GM13977 (cell line): ENCODE measurements at regions not wholly inside any gene's neighbourhood (a gene's known extent, or its start where the extent isn't known, plus 50 kb on each side); places are given as distances from the start of the nearest gene placed in this dataset.

Experiments
- DNase-seq: peaks from one replicate; pipeline ENCODE4 v3.0.0; 2012; ENCODE audit warnings: low spot score
- CTCF ChIP-seq: IDR thresholded peaks from 2 replicates; pipeline ENCODE4 v1.5.1; 2012; ENCODE audit warnings: mild to moderate bottlenecking, control low read depth; ENCODE audit not compliant: insufficient read depth; ENCODE audit errors: extremely low read depth, missing control alignments
- in situ Hi-C: fragments of 300-500 bp; cut with MboI; formaldehyde crosslinking; loops from one replicate; pipeline ENCODE4 v1.12.0; 2022; ENCODE audit warnings: low sequenced_read_pairs, low pct_unique_long_range_greater_than_20kb, mixed read lengths, inconsistent platforms; ENCODE audit not compliant: unreplicated experiment

DNA sequence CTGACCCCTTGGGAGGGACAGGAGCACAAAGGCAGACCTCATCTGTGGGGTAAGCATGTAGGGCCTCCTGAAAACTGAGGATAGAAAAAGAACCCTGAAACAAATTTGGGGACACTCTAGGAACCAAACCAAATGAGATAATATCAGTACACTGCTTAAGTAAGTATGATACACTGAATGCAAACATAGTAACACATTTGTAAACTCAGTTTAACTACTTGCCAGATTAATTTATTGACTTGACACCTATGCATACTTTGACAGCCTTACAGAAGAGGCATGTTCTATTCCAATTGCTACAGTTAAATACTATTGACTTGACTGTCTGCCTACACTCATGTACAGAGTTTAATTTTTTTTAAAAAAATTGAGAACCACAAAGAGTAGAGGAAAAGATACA is 1070.8 kb upstream of the SEMA6A start:
- in situ Hi-C loops, result no loop called here
- no peak for TF ChIP-seq CTCF
- no peak for DNase-seq

- DNase-seq, result no peak
- no peak for TF ChIP-seq CTCF
- in situ Hi-C loops, result no loop called here
These were observed 1064.0 kb upstream of the SEMA6A start for GRCh38 chr5:117638581-117638980.

GRCh38 chr5:117633093-117633492 is 1058.5 kb upstream of the SEMA6A start:
- no peak for DNase-seq
- in situ Hi-C loops, result no loop called here
- no peak for TF ChIP-seq CTCF

DNA sequence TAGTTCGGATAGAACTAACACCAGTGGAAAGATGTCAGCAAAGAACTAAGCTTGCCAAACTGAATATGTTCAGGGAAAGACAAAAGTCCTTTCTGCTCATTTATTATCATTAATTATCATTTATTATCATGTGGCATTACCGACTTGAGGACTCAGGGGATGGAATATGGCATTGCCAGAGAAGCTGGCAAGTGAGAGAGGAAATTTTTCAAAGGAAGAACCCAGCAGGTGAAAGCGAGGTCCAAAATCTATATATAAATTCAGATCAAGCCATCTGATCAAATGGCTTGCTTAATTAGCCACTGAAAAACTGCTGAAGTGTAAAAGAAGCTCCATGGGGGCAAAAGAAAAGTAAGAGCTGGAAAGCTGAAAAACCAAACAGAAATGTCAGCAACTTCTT is 1049.6 kb upstream of the SEMA6A start:
- in situ Hi-C loops, result no loop called here
- TF ChIP-seq CTCF, result no peak
- DNase-seq, result no peak

- DNase-seq, result no peak
- TF ChIP-seq CTCF, result no peak
- in situ Hi-C loops, result no loop called here
These were observed 1048.6 kb upstream of the SEMA6A start for GRCh38 chr5:117623042-117623805.

DNA sequence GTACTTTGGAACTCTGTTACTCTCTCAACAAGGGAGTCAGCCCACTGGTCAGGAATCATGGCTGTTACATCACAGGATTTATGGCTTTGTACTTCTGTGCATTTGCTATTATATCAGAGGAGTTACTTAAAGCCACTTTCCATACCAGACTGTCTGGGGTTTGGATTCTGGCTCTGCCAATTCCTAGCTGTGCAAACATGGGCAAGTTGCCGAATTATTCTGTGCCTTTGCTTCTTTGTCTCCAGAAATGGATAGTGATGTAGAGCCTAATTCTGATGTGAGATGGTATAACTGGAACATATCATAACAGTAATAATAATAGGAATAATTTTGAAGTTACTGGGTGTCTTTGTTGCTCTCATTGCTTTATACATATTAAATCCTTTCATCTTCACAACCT is 1047.3 kb upstream of the SEMA6A start:
- no peak for DNase-seq
- in situ Hi-C loops, result no loop called here
- TF ChIP-seq CTCF, result no peak
